UCSD-AML1 (cell line): ENCODE measurements at regions not wholly inside any gene's neighbourhood (a gene's known extent, or its start where the extent isn't known, plus 50 kb on each side); places are given as distances from the start of the nearest gene placed in this dataset.
"Not testable (repeated sequence)": the region's sequence is repeated elsewhere in the genome, so short reads cannot be mapped to it uniquely, and the experiment has no call there.

ENCODE experiments used
- DNase-seq: peaks from one replicate; lab custom pipeline; 2025; ENCODE audit not compliant: unreplicated experiment; lab: John Stamatoyannopoulos, UW

- not testable (repeated sequence) for DNase-seq
Observed at GRCh38 chr20:18876394-18876793, 62.8 kb downstream of the SCP2D1 start.

- DNase-seq, result no peak
Observed at GRCh38 chr20:18879262-18879661, 65.7 kb downstream of the SCP2D1 start.

GRCh38 chr20:18886756-18887155 is 73.2 kb downstream of the SCP2D1 start:
- DNase-seq, result no peak

- no peak for DNase-seq
Observed at GRCh38 chr20:18901980-18902737, 88.6 kb downstream of the SCP2D1 start.

- no peak for DNase-seq
Observed at GRCh38 chr20:18904192-18904591, 90.6 kb downstream of the SCP2D1 start.

GRCh38 chr20:18904624-18905023 is 91.0 kb downstream of the SCP2D1 start:
- peak; percentile 29 for DNase-seq

GRCh38 chr20:18906046-18906445 is 92.5 kb downstream of the SCP2D1 start:
- DNase-seq, result no peak

- DNase-seq, result no peak
Observed at GRCh38 chr20:18907353-18907752, 93.8 kb downstream of the SCP2D1 start.

GRCh38 chr20:18908109-18908508 is 94.5 kb downstream of the SCP2D1 start:
- DNase-seq, result no peak

- DNase-seq, result no peak
Observed at GRCh38 chr20:18909254-18909653, 95.7 kb downstream of the SCP2D1 start.

GRCh38 chr20:18913701-18914100 is 100.1 kb downstream of the SCP2D1 start:
- no peak for DNase-seq

GRCh38 chr20:18914796-18915195 is 101.2 kb downstream of the SCP2D1 start:
- no peak for DNase-seq

GRCh38 chr20:18916886-18917750 is 103.5 kb downstream of the SCP2D1 start:
- no peak for DNase-seq

- DNase-seq, result no peak
Observed at GRCh38 chr20:18919996-18920395, 106.4 kb downstream of the SCP2D1 start.

- DNase-seq, result no peak
Observed at GRCh38 chr20:18921291-18921690, 107.7 kb downstream of the SCP2D1 start.

GRCh38 chr20:18922251-18922650 is 108.7 kb downstream of the SCP2D1 start:
- DNase-seq, result no peak

- DNase-seq, result no peak
Observed at GRCh38 chr20:18922898-18923297, 109.3 kb downstream of the SCP2D1 start.

- DNase-seq, result no peak
Observed at GRCh38 chr20:18926965-18927364, 113.4 kb downstream of the SCP2D1 start.

- DNase-seq, result no peak
Observed at GRCh38 chr20:18928626-18929025, 115.0 kb downstream of the SCP2D1 start.

GRCh38 chr20:18929800-18930199 is 116.2 kb downstream of the SCP2D1 start:
- no peak for DNase-seq

- DNase-seq, result no peak
Observed at GRCh38 chr20:18943542-18943941, 130.0 kb downstream of the SCP2D1 start.

GRCh38 chr20:18956890-18957289 is 143.3 kb downstream of the SCP2D1 start:
- DNase-seq, result no peak
